SK-N-MC (cell line): ENCODE measurements at regions not wholly inside any gene's neighbourhood (a gene's known extent, or its start where the extent isn't known, plus 50 kb on each side); places are given as distances from the start of the nearest gene placed in this dataset.

Source experiments
- EZH2 ChIP-seq: fragments of 200-600 bp; sonication (generic); IDR thresholded peaks from one replicate; pipeline ENCODE4 v1.6.1; 2017; ENCODE audit warnings: antibody characterized with exemption
- FOXP2 ChIP-seq: optimal IDR thresholded peaks from 2 replicates; pipeline ENCODE3; 2011; ENCODE audit warnings: mild to moderate bottlenecking, moderate library complexity; ENCODE audit not compliant: insufficient read depth; ENCODE audit errors: extremely low read length, control extremely low read depth
- POLR2AphosphoS5 ChIP-seq: IDR thresholded peaks from 2 replicates; pipeline ENCODE4 v1.6.1; 2012; ENCODE audit warnings: mild to moderate bottlenecking, low read depth, low read length, borderline replicate concordance

GRCh38 chr5:28463728-28464127 is 1425.3 kb upstream of the CDH9 start:
- no peak for TF ChIP-seq EZH2
- no peak for TF ChIP-seq POLR2AphosphoS5
- no peak for TF ChIP-seq FOXP2
